ENCODE measurements at regions not wholly inside any gene's neighbourhood (a gene's known extent, or its start where the extent isn't known, plus 50 kb on each side); places are given as distances from the start of the nearest gene placed in this dataset.

- TF ChIP-seq EZH2phosphoT487 (IDR thresholded peaks at IDR 0.05), result no peak
- TF ChIP-seq, protein P1, sequence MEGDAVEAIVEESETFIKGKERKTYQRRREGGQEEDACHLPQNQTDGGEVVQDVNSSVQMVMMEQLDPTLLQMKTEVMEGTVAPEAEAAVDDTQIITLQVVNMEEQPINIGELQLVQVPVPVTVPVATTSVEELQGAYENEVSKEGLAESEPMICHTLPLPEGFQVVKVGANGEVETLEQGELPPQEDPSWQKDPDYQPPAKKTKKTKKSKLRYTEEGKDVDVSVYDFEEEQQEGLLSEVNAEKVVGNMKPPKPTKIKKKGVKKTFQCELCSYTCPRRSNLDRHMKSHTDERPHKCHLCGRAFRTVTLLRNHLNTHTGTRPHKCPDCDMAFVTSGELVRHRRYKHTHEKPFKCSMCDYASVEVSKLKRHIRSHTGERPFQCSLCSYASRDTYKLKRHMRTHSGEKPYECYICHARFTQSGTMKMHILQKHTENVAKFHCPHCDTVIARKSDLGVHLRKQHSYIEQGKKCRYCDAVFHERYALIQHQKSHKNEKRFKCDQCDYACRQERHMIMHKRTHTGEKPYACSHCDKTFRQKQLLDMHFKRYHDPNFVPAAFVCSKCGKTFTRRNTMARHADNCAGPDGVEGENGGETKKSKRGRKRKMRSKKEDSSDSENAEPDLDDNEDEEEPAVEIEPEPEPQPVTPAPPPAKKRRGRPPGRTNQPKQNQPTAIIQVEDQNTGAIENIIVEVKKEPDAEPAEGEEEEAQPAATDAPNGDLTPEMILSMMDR (IDR thresholded peaks at IDR 0.05), result no peak
- TF ChIP-seq EZH2 (IDR thresholded peaks at IDR 0.05), result no peak
Observed at GRCh38 chr3:191707817-191708216, 246.9 kb downstream of the PYDC2 start.

All from neural progenitor cell (in vitro differentiated cells).